Peyer's patch (tissue), 4 donors: ENCODE measurements at regions not wholly inside any gene's neighbourhood (a gene's known extent, or its start where the extent isn't known, plus 50 kb on each side); places are given as distances from the start of the nearest gene placed in this dataset.

Source experiments
- CTCF ChIP-seq, 6 experiments: fragments of 450-650 bp in 4 of 6; fragments of 200-600 bp in 2 of 6; sonication (generic) in 1 of 6; IDR thresholded peaks; one replicate each; pipeline ENCODE4 v1.5.1; 2017 to 2019; ENCODE audit warnings: antibody characterized with exemption in 6 of 6, mild to moderate bottlenecking in 3 of 6, moderate library complexity in 1 of 6
- POLR2A ChIP-seq, 2 donors: fragments of 450-650 bp; IDR thresholded peaks; one replicate each; pipeline ENCODE4 v1.5.1; 2017; ENCODE audit warnings: antibody characterized with exemption in 2 of 2, mild to moderate bottlenecking in 2 of 2, moderate library complexity in 2 of 2

GRCh38 chr2:236510034-236510433, 59.6 kb upstream of the ACKR3 start:
- TF ChIP-seq POLR2A (IDR thresholded peaks at IDR 0.05), result no peak
- no peak for TF ChIP-seq CTCF (IDR thresholded peaks at IDR 0.05)
